K562 (cell line): ENCODE measurements at regions not wholly inside any gene's neighbourhood (a gene's known extent, or its start where the extent isn't known, plus 50 kb on each side); places are given as distances from the start of the nearest gene placed in this dataset.

Source experiments
- ARHGAP35 ChIP-seq: fragments of 450-650 bp; IDR thresholded peaks from 2 replicates; pipeline ENCODE4 v1.6.1; 2018; ENCODE audit not compliant: partially characterized antibody
- KLF16 ChIP-seq: IDR thresholded peaks from 2 replicates; pipeline ENCODE4 v1.6.1; 2016; ENCODE audit warnings: antibody characterized with exemption
- MEIS2 ChIP-seq: fragments of 450-650 bp; IDR thresholded peaks from 2 replicates; pipeline ENCODE4 v1.6.1; 2014; ENCODE audit warnings: mild to moderate bottlenecking; ENCODE audit not compliant: partially characterized antibody
- NRF1 ChIP-seq, 2 experiments: fragments of 450-650 bp; IDR thresholded peaks in 1 of 2; conservative IDR thresholded peaks in 1 of 2; 2 replicates each; pipeline ENCODE4 v1.6.1; 2014; ENCODE audit warnings: mild to moderate bottlenecking in 2 of 2
- REST ChIP-seq, 2 experiments: fragments of 450-650 bp; formaldehyde crosslinking in 1 of 2; IDR thresholded peaks; 2 replicates each; pipeline versions ENCODE4 v1.4.0 to v1.6.1; 2014 to 2020; ENCODE audit warnings: mild to moderate bottlenecking in 2 of 2, borderline replicate concordance in 1 of 2, low read depth in 1 of 2
- TEAD4 ChIP-seq, 2 experiments: sonication (generic) in 1 of 2; formaldehyde crosslinking in 1 of 2; IDR thresholded peaks; 2 replicates each; pipeline versions ENCODE4 v1.6.1 to v1.8.0; 2012 to 2022; ENCODE audit warnings: borderline replicate concordance in 1 of 2, inconsistent platforms in 1 of 2, low read length in 1 of 2, mild to moderate bottlenecking in 1 of 2, missing genetic modification reagents in 1 of 2
- ZNF197 ChIP-seq: fragments of 200-800 bp; sonication (Bioruptor generic); IDR thresholded peaks from 2 replicates; pipeline ENCODE4 v1.6.1; 2016; ENCODE audit warnings: low read depth, missing genetic modification characterization, missing compliant biosample characterization
- ZZZ3 ChIP-seq: fragments of 450-650 bp; IDR thresholded peaks from 2 replicates; pipeline ENCODE4 v1.6.1; 2016; ENCODE audit warnings: antibody characterized with exemption, mild to moderate bottlenecking, moderate library complexity
- TF ChIP-seq, protein P1 (sequence below): sonication (generic); formaldehyde crosslinking; IDR thresholded peaks from 2 replicates; pipeline ENCODE4 v1.8.0; 2023; ENCODE audit warnings: mild to moderate bottlenecking, missing genetic modification reagents
- TF ChIP-seq, protein P2 (sequence below), 3 experiments: IDR thresholded peaks in 2 of 3; conservative IDR thresholded peaks in 1 of 3; 2 replicates each; pipeline ENCODE4 v1.5.1; 2011 to 2012; ENCODE audit warnings: low read length in 3 of 3, mild to moderate bottlenecking in 3 of 3, control low read depth in 2 of 3, improper control_type of control experiment in 1 of 3, inconsistent platforms in 1 of 3, low read depth in 1 of 3, mixed read lengths in 1 of 3, moderate library complexity in 1 of 3; ENCODE audit not compliant: insufficient read depth in 2 of 3

- TF ChIP-seq ARHGAP35 (no peak), MEIS2 (no peak), ZZZ3 (no peak), KLF16 (no peak), REST (IDR thresholded peaks at IDR 0.05; ENCODE audit: borderline replicate concordance) (no peak), REST (CRISPR knock-in tag; IDR thresholded peaks at IDR 0.05; ENCODE audit: low read depth) (no peak), TEAD4 (IDR thresholded peaks at IDR 0.05; ENCODE audit: low read length) (no peak), TEAD4 (CRISPR knock-in tag; IDR thresholded peaks at IDR 0.05; ENCODE audit: borderline replicate concordance) (no peak), ZNF197 (CRISPR knock-in tag) (no peak), NRF1 (conservative IDR thresholded peaks at IDR 0.05 in 1 of 2, IDR thresholded peaks at IDR 0.05 in 1 of 2) (no peak)
- TF ChIP-seq, protein P1, sequence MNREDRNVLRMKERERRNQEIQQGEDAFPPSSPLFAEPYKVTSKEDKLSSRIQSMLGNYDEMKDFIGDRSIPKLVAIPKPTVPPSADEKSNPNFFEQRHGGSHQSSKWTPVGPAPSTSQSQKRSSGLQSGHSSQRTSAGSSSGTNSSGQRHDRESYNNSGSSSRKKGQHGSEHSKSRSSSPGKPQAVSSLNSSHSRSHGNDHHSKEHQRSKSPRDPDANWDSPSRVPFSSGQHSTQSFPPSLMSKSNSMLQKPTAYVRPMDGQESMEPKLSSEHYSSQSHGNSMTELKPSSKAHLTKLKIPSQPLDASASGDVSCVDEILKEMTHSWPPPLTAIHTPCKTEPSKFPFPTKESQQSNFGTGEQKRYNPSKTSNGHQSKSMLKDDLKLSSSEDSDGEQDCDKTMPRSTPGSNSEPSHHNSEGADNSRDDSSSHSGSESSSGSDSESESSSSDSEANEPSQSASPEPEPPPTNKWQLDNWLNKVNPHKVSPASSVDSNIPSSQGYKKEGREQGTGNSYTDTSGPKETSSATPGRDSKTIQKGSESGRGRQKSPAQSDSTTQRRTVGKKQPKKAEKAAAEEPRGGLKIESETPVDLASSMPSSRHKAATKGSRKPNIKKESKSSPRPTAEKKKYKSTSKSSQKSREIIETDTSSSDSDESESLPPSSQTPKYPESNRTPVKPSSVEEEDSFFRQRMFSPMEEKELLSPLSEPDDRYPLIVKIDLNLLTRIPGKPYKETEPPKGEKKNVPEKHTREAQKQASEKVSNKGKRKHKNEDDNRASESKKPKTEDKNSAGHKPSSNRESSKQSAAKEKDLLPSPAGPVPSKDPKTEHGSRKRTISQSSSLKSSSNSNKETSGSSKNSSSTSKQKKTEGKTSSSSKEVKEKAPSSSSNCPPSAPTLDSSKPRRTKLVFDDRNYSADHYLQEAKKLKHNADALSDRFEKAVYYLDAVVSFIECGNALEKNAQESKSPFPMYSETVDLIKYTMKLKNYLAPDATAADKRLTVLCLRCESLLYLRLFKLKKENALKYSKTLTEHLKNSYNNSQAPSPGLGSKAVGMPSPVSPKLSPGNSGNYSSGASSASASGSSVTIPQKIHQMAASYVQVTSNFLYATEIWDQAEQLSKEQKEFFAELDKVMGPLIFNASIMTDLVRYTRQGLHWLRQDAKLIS (CRISPR knock-in tag), result no peak
- TF ChIP-seq, protein P2, sequence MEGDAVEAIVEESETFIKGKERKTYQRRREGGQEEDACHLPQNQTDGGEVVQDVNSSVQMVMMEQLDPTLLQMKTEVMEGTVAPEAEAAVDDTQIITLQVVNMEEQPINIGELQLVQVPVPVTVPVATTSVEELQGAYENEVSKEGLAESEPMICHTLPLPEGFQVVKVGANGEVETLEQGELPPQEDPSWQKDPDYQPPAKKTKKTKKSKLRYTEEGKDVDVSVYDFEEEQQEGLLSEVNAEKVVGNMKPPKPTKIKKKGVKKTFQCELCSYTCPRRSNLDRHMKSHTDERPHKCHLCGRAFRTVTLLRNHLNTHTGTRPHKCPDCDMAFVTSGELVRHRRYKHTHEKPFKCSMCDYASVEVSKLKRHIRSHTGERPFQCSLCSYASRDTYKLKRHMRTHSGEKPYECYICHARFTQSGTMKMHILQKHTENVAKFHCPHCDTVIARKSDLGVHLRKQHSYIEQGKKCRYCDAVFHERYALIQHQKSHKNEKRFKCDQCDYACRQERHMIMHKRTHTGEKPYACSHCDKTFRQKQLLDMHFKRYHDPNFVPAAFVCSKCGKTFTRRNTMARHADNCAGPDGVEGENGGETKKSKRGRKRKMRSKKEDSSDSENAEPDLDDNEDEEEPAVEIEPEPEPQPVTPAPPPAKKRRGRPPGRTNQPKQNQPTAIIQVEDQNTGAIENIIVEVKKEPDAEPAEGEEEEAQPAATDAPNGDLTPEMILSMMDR (IDR thresholded peaks at IDR 0.05 in 2 of 3, conservative IDR thresholded peaks at IDR 0.05 in 1 of 3; ENCODE audit: insufficient read depth in 2 of 3, low read depth in 1 of 3, low read length in 3 of 3), result no peak
Measured at GRCh38 chr14:39861696-39862095, 429.5 kb upstream of the FBXO33 start.
